Inflammatory macrophage treated with lipopolysaccharide for 1 hour (primary cell): ENCODE measurements at regions not wholly inside any gene's neighbourhood (a gene's known extent, or its start where the extent isn't known, plus 50 kb on each side); places are given as distances from the start of the nearest gene placed in this dataset.
"Not testable (repeated sequence)": the region's sequence is repeated elsewhere in the genome, so short reads cannot be mapped to it uniquely, and the experiment has no call there.

Source experiments
- DNase-seq, 2 donors: peaks; one replicate each; pipeline ENCODE4 v3.0.0-alpha.2; 2020 to 2022

DNA sequence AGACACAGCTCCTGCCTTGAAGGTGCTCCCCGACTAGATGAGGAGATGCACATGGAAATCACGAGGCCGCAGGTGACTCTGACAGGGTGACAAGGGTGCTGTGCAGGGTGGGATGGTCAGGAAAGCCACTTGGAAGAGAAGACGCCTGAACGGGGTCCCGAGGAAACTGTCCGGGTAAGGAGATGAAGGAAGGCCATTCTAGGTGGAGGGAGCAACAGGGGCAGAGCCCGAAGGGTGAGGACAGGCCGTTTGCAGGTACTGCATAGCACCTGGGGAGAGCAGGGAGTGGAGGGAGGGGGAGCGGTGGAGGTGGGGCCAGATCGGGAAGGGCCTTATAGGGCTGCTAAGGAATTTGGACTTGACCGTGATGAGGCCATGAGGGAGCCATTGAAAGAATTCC, 105.6 kb upstream of the DLG1 start:
- DNase-seq, result no peak

DNA sequence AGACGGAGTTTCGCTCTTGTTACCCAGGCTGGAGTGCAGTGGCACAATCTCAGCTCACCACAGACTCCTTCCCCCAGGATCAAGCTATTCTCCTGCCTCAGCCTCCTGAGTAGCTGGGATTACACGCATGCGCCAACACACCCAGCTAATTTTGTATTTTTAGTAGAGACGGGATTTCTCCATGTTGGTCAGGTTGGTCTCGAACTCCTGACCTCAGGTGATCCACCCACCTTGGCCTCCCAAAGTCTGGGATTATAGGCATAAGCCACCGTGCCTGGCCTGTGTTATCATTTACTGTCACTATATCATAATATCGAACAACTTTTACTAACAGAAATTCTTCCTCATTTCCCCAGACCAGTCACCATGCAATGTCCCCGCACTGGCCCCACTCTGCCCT, 104.0 kb upstream of the DLG1 start:
- DNase-seq, result not testable (repeated sequence)

DNA sequence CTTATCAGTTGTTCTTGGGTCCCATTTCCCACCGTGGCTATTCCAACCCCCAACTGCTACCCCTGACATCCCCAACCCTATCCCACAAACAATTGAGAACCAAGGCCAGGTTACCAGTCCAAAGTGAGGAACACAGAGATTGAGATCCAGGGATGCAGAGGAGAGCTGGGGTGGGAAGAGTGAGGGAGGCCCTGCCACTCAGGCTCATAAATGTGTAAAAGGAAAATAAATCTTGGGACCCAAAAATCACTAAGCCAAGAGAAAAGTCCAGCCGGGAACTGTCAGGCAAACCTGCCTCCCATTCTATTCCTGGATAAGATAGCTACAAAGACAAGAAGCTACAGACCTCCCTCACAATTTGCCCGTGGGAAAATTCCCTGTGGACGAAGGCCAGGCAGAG, 101.1 kb upstream of the DLG1 start:
- no peak for DNase-seq

DNA sequence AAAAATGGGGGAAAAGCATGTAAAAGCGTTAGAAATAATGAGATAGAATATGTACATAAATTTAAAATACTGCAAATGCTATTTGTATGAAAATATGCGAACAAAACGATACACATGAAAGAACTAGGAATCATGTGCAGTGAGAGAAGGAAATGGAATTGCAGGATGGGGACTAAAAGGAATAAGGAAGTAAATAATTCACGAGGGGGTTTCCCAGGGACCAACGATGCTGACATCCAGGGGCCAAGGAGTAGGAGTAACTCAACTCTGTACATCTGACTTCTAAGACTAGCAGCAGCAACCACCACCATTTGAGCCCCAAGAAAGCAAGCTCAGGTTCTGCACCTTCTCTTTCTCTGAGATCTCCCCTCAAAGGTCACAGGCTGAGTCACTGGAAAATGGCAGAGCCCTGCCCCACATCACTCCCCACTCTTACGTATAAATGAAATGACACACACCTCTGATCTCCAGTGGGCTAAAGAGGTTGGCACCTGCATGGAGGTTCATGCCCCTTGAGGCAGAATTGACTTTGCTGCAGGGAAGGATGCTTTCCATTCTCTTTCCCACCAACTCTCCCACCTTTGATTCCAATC, 100.0 kb upstream of the DLG1 start:
- DNase-seq, result peak; percentile 40 to 52

DNA sequence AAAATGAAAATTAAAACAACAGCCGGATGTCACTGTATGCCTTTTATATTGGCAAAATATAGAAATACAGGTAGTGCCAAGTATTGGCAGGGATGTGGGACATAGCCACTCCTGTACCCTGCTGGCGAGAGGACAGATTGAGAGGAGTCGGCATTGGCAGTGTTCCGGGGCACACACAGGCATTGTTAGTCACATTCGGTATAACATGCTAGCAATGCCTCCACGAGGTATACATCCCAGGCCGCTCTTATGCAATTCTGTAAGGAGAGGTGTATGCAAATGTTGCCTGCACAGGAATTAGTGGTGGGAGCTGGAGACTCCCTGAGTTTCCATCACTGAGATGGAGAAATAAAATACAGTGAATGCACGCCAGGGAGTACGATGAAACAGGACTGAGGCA, 99.4 kb upstream of the DLG1 start:
- no peak for DNase-seq

DNA sequence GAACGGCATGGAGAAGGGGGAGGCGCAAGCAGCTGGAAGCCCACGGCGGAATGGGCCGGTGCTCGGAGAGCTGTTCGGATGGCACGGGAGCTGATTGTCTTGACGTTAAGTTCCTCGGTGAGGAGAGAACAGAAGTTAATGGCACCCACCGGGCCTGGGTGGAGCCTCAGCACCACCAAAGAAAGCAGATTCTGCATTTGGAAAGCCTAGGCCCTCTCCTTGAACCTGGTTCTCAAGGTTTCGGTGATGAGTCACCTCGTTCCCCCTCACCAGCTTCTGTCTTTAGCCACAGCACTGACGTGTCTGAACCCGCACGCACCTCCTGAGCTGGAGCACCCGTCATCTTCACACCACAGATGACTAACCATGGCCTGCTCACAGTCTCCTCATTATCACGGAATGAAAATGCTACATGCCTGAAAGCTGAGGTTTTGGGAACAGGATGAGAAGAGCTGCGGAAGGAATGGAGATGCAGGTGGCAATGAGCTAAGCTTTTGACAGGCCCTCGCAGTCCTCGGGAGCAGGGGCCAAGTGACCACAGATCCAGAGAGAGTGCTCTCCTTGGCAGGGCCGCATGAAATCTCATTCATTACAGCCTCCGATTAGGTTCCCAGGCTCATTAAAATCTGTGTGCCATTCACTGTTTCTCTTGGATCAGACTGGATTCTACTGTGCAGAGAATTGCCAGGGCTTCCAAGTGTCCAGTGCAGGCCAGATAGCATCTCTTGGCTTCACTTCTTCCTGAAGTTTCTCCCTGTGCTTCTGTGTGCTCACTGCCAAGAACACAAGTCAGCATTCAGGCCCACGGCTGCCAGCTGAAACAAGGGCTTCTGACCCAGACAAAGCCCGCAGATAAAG, 96.3 kb upstream of the DLG1 start:
- no peak for DNase-seq

DNA sequence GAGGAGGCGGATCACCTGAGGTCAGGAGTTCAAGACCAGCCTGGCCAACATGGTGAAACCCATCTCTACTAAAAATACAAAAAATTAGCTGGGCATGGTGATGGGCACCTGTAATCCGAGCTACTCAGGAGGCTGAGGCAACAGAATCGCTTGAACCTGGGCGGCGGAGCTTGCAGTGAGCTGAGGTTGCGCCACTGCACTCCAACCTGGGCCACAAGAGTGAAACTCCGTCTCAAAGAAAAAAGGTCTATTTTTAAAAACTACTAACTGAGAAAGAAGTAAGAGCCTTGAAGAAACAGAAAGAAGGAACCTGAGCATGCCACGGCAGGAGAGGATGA, 95.7 kb upstream of the DLG1 start:
- DNase-seq, result not testable (repeated sequence)

DNA sequence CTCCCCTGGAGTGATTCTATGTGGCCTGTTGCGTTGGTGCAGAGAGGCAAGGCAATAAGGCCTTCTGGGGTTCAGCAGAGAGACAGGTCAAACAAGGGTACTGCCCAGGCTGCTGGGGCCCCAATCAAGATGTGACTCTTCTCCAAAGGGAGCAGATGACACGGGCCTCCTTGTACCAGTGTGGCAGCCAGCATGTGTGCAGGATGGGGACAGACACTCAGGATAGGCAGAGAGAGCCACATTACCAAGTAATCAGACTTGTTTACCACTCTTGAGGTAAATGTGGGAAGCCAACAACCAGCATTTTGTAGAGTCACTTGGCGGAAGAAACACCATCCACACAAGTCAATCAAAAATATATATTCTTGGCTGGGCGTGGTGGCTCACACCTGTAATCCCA, 95.3 kb upstream of the DLG1 start:
- DNase-seq, result no peak

DNA sequence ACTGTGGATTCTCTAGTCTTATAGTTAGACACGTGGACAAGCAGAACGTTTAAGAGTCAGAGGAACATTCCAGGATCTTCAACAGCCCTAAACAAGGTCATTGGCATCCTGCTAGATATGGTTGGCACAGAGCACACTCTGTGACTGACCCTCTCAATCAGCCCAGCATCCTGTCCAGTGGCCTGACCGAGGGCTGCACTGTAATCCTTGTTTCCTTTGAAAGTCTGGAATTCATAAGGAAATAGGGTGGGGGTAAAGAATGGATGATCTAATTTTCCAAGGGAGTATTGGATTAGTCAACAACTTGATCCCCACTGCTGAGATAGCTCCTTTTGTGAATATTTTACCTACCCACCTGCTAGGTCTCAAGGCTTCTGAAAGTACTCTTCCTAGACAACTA, 94.5 kb upstream of the DLG1 start:
- no peak for DNase-seq

DNA sequence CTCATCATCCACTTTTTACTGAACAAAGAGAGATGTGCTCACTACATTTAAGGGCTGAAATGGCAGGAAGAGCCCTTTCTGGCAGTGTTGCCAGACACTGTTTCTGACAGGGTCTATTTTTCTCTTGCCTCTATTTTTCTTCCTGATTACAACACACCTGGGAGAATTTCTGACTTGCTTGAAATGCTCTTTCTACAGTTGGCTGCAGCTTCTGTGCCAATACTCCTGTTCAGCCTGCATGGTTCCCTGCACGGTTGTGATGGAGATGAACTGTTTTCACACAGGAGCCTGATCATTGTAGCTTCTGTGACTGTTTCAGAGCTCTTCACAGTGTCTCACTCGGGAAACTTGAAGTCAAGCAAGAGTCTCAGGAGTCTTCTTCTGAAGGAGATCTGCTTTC, 83.0 kb upstream of the DLG1 start:
- DNase-seq, result no peak

DNA sequence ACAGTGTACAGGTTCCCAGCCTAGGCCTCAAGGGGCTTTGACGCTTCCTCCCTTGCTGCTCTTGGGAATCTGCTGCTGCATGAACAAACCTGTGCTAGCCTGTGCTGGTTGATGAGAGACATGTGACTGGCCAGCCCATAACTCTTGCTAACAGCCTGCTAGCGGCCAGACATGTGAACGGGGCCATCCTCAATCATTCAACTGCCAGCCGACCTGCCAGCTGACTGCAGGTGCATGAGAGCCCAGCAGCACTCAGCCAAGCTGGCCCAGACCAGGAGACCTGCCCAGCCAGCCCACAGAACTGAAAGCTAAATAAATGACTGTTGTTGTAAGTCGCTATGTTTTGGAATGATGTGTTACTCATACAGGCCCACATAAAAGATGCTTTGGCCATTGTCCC, 82.4 kb upstream of the DLG1 start:
- no peak for DNase-seq

DNA sequence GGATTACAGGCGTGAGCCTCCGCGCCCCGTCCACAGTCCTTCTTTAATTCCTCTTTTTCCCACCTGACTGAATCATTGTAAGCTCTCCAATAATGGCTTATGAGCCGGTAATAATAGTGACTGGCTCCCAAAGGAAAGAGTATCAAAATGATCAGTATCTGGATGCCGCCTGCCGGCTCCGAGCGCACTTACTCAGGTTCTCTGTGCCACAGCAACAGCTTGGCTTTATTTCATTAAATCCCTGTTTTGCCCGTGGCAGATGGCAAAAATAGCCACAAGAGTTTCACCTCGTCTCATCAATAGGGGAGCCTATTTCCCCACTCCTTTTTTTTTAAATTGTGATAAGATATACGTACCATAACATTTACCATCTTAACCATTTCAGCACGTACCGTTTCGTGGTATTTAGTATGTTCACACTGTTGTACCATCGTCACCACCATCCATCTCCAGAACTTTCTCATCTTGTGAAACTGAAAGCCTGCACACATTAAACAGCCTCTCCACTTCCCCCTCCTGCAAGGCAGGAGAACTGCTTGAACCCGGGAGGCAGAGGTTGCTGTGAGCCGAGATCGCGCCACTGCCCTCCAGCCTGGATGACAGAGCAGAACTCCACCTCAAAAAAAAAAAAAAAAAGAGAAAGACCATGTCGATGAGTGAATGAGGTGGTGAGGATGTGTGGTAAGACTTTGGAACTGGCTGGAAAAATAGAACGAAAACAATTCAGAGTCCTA, 80.7 kb upstream of the DLG1 start:
- no peak for DNase-seq

DNA sequence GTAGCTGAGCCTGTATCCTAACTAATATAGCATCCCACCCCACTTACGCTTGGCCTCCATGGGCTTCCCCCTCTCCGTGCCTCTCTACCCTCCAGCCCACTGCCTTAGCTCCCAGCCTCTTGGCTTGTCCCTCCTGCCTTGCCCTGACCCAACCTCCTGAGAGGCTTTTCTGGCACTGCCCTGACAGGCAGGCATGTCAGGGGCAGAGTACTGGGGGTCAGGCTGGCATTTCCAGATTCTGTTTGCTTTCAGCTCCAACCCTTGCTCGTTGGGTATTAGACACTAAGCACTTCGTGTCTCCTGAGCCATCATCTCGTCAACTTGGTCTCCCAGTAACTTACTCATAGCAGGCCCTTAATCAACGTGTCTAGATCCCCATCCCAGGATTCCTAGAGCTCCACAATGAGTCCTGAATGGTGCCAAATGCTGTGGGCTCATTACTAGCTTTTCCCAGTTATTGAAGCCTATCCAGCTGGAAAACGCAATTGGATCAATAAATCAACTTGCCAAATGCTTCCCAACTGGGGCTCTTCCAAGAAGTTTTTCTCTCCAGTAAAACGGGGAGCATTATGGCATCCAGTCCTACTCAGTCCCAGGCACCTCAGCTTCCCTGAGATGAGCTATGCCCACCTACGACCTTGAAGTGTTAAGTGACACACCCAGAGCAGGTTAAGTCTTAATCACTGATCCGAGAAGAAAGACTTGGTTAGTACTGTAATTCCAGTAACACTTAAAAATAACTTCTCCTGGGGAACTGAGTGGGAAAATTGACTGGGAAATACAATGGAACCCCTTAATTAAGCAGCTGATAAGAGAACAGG, 78.5 kb upstream of the DLG1 start:
- DNase-seq, result no peak

DNA sequence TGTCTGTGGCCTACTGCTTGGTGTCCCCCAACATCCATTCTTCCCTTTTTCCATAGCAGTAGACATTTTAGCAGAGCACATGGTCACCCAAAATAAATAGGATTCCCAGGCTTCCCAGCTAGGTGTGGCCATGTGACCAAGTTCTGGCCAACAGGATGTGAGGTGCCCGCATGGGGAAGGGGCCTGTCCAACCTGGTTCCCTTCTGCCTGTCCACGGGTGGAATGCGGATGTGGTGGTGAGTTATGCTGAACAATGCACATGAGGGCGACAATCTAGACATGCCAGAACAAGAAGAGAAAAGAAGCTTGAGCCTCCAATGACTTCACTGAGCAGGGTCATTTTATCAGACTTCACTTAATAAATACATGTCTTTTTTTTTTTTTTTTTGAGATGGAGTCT, 77.6 kb upstream of the DLG1 start:
- DNase-seq, result no peak

DNA sequence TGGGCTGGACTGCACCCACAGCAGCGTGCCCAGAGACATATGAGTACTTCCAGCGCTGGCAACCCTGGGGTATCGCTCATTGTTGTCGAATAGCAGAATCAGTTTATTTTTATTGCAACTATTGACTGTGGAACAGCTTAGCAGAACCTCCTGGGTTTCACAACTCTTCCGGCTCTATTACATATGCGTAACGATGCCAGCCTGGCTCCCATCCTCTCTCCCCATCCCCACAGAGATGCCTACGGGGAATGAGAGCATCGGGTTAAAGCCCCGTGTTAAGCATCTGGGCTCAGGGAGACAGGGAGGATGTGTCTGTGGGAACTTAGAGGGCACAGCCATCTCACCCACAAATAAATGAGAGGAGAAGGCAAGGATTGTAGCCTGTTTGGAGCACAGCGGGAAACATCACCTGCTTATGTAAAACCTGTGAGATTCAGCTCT, 76.6 kb upstream of the DLG1 start:
- DNase-seq, result no peak

DNA sequence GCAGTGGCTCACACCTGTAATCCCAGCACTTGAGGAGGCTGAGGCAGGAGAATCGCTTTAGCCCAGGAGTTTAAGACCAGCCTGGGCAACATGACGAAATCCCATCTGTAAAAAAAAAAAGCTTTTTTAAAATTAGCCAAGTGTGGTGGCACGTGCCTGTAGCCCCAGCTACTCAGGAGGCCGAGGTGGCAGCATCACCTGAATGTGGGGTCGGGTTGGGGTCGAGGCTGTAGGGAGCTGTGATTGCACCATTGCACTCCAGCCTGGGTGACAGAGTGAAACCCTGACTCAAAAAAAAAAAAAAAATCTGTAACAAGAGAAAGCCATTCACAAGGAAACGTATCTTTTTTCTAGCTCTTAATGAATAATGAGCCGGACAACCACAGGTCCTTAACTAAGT, 74.7 kb upstream of the DLG1 start:
- DNase-seq, result no peak

DNA sequence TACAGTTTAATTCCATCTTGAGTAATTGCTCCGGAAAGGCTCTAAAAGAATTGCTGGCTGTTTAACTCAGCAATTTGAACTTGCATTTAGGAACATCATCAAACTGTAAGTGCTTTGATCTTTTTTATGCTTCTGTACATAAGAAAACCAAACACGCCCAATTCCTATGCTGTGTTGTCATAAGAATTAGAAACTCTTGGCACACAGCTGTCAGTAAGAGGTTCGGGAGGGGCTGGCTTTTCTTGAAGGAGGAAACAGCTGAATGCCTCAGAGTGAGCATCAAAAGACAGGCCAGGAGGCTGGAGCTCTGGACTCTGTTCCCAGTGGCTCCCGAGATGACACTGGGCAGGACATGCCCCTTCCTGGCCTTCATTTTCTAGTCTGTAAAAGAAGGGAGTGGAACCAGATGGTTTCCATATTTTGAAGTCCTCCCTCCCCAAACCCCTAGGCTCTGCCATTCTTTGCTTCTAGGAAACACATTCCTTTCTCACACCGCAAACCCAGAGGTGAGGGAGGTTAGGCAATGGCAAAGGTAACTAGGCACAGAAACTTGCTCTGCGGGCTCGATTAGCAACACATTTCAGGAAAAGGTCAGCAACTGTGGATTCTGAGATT, 73.7 kb upstream of the DLG1 start:
- DNase-seq, result no peak

DNA sequence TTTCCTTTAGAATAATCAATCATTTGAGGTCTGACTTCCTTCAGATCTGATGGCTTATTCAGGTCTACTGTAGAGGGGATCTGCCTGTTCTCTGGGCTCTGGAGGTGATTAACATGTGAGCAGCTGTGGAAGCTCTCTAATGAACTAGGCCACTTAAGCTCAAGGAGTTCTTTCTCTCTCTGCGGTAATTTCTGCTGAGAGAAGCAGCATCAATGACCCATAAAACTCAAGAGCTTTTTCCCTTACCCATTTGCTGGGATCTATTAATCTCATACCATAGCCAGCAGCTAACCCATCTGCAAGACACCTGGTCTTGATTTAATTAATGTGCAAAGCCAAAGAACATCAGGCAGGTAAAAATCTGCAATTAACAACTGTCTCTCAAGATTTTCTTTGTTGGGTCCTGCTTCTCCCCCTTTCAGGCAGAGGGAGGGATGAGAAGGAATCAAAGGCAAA, 73.2 kb upstream of the DLG1 start:
- DNase-seq, result no peak

DNA sequence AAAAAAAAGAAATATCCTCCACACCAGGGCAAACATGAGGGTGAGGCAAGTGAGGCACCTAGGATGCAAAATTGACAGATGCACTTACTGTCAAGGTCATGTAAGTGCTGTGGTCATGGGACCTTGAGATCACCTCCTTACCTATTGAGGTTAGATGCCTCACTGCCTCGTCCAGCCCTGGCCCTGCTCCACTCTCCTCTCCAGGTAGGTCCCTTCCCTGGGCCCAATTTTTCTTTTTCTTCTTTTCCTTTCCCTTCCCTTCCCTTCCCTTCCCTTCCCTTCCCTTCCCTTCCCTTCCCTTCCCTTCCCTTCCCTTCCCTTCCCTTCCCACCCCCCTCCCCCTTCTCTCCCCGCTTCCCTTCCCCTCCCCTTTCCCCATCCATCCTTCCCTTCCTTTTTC, 71.1 kb upstream of the DLG1 start:
- DNase-seq, result no peak

DNA sequence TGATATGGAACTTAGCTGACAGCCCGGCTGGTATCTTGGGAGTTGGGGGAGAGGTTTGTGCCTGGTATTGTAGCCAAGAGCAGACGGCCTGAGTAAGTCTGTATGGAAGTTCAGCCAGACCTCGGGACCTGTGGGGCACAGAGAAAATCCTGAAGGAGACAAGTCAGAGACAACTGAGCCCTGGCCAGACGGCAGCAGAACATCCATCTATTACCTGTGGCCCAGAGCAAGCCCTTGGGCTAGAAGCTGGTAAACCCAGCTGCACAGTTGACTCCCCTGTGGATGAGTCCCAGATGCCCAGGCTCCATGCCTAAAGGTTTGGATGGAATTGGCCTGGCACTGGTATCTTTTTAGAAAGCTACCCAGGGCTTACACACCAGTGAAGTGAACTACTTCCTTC, 70.4 kb upstream of the DLG1 start:
- DNase-seq, result no peak

DNA sequence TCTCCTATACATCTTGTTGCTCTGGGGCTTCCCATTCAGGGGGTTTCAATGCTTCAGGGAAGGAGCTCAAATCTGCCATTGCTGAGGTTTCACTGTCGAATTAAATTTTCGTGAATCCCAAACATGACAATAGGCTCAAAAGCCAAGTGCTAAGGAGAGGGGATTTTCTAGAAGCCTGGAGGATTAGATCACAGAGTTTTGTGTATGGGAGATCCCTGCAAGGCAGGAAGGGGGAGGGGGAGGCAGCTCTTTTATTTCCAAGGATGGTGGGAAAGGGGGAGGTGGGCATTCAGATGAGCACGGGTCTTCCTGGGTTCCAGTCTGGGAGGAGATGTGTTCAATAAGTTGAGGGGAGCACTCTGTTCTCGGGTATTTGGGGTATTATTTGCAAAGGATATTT, 69.9 kb upstream of the DLG1 start:
- no peak for DNase-seq

DNA sequence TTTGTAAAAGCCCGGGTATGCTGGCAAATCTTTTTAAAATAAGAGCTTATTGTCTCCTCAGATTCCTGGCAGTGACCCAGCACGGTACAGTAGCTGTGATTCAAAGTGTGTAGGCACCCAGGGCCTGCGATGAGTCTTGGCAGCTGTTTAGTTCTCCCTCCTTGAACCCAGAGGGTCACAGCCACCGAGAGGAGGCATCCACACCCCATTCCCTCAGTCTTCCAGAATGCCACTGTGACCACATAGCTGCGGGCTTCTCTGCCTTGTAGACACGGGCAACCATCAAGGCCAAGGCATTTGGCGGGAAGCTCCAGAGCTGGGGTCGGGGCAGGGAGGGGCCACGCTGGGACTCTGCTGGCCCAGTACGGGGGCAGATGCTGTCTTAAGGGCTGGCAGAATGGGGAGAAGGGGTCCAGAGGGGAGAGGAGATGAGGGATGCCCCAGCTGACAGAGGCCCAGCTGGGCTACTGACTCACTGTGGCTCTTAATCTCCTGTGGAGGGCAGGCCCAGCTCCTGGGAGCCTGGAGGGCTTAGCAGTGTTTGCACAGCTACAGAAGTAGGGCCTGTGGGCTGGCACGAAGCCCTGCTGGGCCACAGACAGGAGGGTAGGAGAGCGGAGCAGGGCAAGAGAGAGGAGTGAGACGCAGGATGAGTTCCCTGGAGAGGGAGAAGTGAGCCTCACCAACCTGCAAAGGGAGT, 68.8 kb upstream of the DLG1 start:
- no peak for DNase-seq
